HepG2 (cell line): ENCODE measurements at regions not wholly inside any gene's neighbourhood (a gene's known extent, or its start where the extent isn't known, plus 50 kb on each side); places are given as distances from the start of the nearest gene placed in this dataset.

Experiments used
- ATAC-seq: fragments of 200-7000 bp; cut with Tn5 transposase; 3 replicates; pipeline ENCODE4 v1.9.1; 2020; ENCODE audit warnings: mild to moderate bottlenecking, moderate library complexity
- BruUV-seq: library from RNA; stranded (reverse); fragments of 400-500 nt; replicated peaks from 2 replicates; lab custom pipeline; 2021; lab: Mats Ljungman, UMichigan
- CTCF ChIA-PET: fragments of 300-600 bp; formaldehyde crosslinking; extraction: SDS; loops from one replicate; lab custom pipeline; 2021; ENCODE audit warnings: low total read pairs, inconsistent platforms, low intra/inter-chr PET ratio; lab: Yijun Ruan, JAX
- POLR2A ChIA-PET: fragments of 350-600 bp; sonication (Branson Sonifier 250); formaldehyde crosslinking; loops from one replicate; lab custom pipeline; 2020; ENCODE audit warnings: antibody characterized with exemption, inconsistent platforms; lab: Yijun Ruan, JAX
- DNase-seq: peaks from one replicate; pipeline ENCODE4 v3.0.0-alpha.2; 2015; ENCODE audit warnings: low spot score
- FAIRE-seq: peaks from 3 replicates; lab custom pipeline; 2011; peaks lifted over from hg19 to GRCh38; lab: Jason Lieb, UNC
- H2AFZ ChIP-seq: one replicate; pipeline ENCODE4 v1.6.1; 2011; ENCODE audit warnings: low read length, inconsistent platforms
- H3K27ac ChIP-seq: fragments of 300-600 bp; 3 replicates; pipeline ENCODE4 v1.8.0; 2011; ENCODE audit warnings: mixed run types, mild to moderate bottlenecking, mixed read lengths, low read length, inconsistent platforms; ENCODE audit not compliant: insufficient read depth; ENCODE audit errors: extremely low read length
- H3K27me3 ChIP-seq, 2 experiments: fragments of 200-600 bp in 1 of 2; 2 replicates in 1 of 2; 3 replicates in 1 of 2; pipeline versions ENCODE4 v1.6.0 to v1.8.0; 2011; ENCODE audit warnings: low read length in 2 of 2, mild to moderate bottlenecking in 2 of 2, moderate library complexity in 2 of 2, inconsistent platforms in 1 of 2; ENCODE audit not compliant: insufficient read depth in 2 of 2, control insufficient read depth in 1 of 2
- H3K36me3 ChIP-seq, 2 experiments: fragments of 200-600 bp in 1 of 2; replicated peaks in 1 of 2; 2 replicates in 1 of 2; 3 replicates in 1 of 2; pipeline versions ENCODE4 v1.5.1 to v1.8.0; 2011; ENCODE audit warnings: low read length in 2 of 2, inconsistent platforms in 1 of 2; ENCODE audit not compliant: insufficient read depth in 2 of 2, control insufficient read depth in 1 of 2
- H3K4me1 ChIP-seq: 2 replicates; pipeline ENCODE4 v1.5.1; 2012; ENCODE audit warnings: low read length, inconsistent platforms; ENCODE audit not compliant: insufficient read depth
- H3K4me2 ChIP-seq: 2 replicates; pipeline ENCODE4 v1.6.0; 2011; ENCODE audit warnings: low read depth, low read length, inconsistent platforms
- H3K4me3 ChIP-seq, 3 experiments: fragments of 200-600 bp in 1 of 3; sonication (generic), shearing (Covaris generic) in 1 of 3; replicated peaks in 1 of 3; 2 replicates each; pipeline ENCODE4 v1.5.1; 2011 to 2016; ENCODE audit warnings: low read length in 3 of 3, inconsistent platforms in 2 of 3, low read depth in 2 of 3, mild to moderate bottlenecking in 2 of 3, control low read depth in 1 of 3, mixed read lengths in 1 of 3; ENCODE audit not compliant: insufficient read depth in 1 of 3
- H3K79me2 ChIP-seq: one replicate; pipeline ENCODE4 v1.6.1; 2011; ENCODE audit warnings: low read length, inconsistent platforms; ENCODE audit not compliant: insufficient read depth
- H3K9ac ChIP-seq: 2 replicates; pipeline ENCODE4 v1.6.0; 2011; ENCODE audit warnings: mild to moderate bottlenecking, low read depth, low read length, inconsistent platforms; ENCODE audit not compliant: insufficient read depth
- H3K9me3 ChIP-seq: 2 replicates; pipeline ENCODE4 v1.5.1; 2012; ENCODE audit warnings: mild to moderate bottlenecking, low read length
- H4K20me1 ChIP-seq: 2 replicates; pipeline ENCODE4 v1.6.0; 2011; ENCODE audit warnings: inconsistent platforms, mild to moderate bottlenecking, low read length, moderate library complexity; ENCODE audit not compliant: insufficient read depth
- CBFB ChIP-seq: sonication (generic); formaldehyde crosslinking; IDR thresholded peaks from 2 replicates; pipeline ENCODE4 v1.4.0; 2020; ENCODE audit warnings: missing genetic modification reagents
- CREB3 ChIP-seq: sonication (generic); formaldehyde crosslinking; IDR thresholded peaks from 2 replicates; pipeline ENCODE4 v1.5.0; 2020; ENCODE audit warnings: missing genetic modification reagents
- HNRNPK ChIP-seq: fragments of 200-400 bp; formaldehyde crosslinking; IDR thresholded peaks from 2 replicates; pipeline ENCODE4 v1.6.1; 2018; ENCODE audit warnings: low read length, low read depth, moderate library complexity, mild to moderate bottlenecking; ENCODE audit not compliant: poor library complexity, severe bottlenecking
- JUNB ChIP-seq: sonication (generic); formaldehyde crosslinking; IDR thresholded peaks from 2 replicates; pipeline ENCODE4 v1.8.0; 2022; ENCODE audit warnings: missing genetic modification reagents, mild to moderate bottlenecking, borderline replicate concordance
- KDM5A ChIP-seq: fragments of 200-600 bp; sonication (generic); IDR thresholded peaks from 2 replicates; pipeline ENCODE4 v1.7.0; 2018; ENCODE audit warnings: antibody characterized with exemption, mild to moderate bottlenecking, low read length, borderline replicate concordance
- PCBP1 ChIP-seq: fragments of 200-400 bp; formaldehyde crosslinking; IDR thresholded peaks from 2 replicates; pipeline ENCODE4 v1.6.1; 2017; ENCODE audit warnings: mild to moderate bottlenecking, low read depth, low read length, borderline replicate concordance
- PCBP2 ChIP-seq: fragments of 200-400 bp; formaldehyde crosslinking; optimal IDR thresholded peaks from 2 replicates; pipeline ENCODE3; 2018; ENCODE audit warnings: low read length, low read depth; ENCODE audit not compliant: poor library complexity, severe bottlenecking
- SATB2 ChIP-seq: sonication (generic); formaldehyde crosslinking; IDR thresholded peaks from 2 replicates; pipeline ENCODE4 v1.5.0; 2020; ENCODE audit warnings: missing genetic modification reagents
- SOX13 ChIP-seq, 3 experiments: fragments of 450-650 bp in 1 of 3; sonication (generic) in 1 of 3; formaldehyde crosslinking in 1 of 3; IDR thresholded peaks in 2 of 3; conservative IDR thresholded peaks in 1 of 3; 2 replicates each; pipeline versions ENCODE4 v1.5.0 to v1.6.1; 2016 to 2020; ENCODE audit warnings: antibody characterized with exemption in 1 of 3, mild to moderate bottlenecking in 1 of 3, missing compliant biosample characterization in 1 of 3, missing genetic modification reagents in 1 of 3, moderate library complexity in 1 of 3
- SP4 ChIP-seq: sonication (generic); formaldehyde crosslinking; IDR thresholded peaks from 2 replicates; pipeline ENCODE4 v1.8.1; 2023; ENCODE audit warnings: mild to moderate bottlenecking, missing genetic modification reagents
- ZFP36L1 ChIP-seq: sonication (generic); formaldehyde crosslinking; IDR thresholded peaks from 2 replicates; pipeline ENCODE4 v1.8.0; 2022; ENCODE audit warnings: mild to moderate bottlenecking, missing genetic modification reagents, moderate library complexity
- ZNF10 ChIP-seq: sonication (generic); formaldehyde crosslinking; IDR thresholded peaks from 2 replicates; pipeline ENCODE4 v1.4.0; 2020; ENCODE audit warnings: mild to moderate bottlenecking, low read depth, missing genetic modification reagents, borderline replicate concordance
- ZNF30 ChIP-seq: sonication (generic); formaldehyde crosslinking; IDR thresholded peaks from 2 replicates; pipeline ENCODE4 v1.5.0; 2020; ENCODE audit warnings: mild to moderate bottlenecking, missing genetic modification reagents
- ZNF614 ChIP-seq: IDR thresholded peaks from 2 replicates; pipeline ENCODE4 v1.6.1; 2018; ENCODE audit warnings: missing biosample characterization, missing genetic modification reagents, inconsistent platforms, borderline replicate concordance
- ZNF747 ChIP-seq: sonication (generic); formaldehyde crosslinking; IDR thresholded peaks from 2 replicates; pipeline ENCODE4 v1.8.1; 2023; ENCODE audit warnings: missing genetic modification reagents, mild to moderate bottlenecking, borderline replicate concordance
- ZSCAN21 ChIP-seq: sonication (generic); formaldehyde crosslinking; IDR thresholded peaks from 2 replicates; pipeline ENCODE4 v1.8.0; 2022; ENCODE audit warnings: mild to moderate bottlenecking, missing genetic modification reagents, moderate library complexity, borderline replicate concordance
- WGBS: methylation state at CpG from one replicate; pipeline ENCODE4 v1.1.6; 2017; ENCODE audit warnings: low lambda C conversion rate; 5-methylcytosine and 5-hydroxymethylcytosine counted together
- in situ Hi-C: cut with HindIII; loops from 2 replicates; pipeline ENCODE4 v1.10.0; 2017; ENCODE audit warnings: low pct_unique_long_range_greater_than_20kb; ENCODE audit not compliant: extremely low pct_ligation_motif_present
- intact Hi-C: fragments of 100-400 bp; cut with micrococcal nuclease; formaldehyde crosslinking; loops from one replicate; pipeline ENCODE4 v1.10.0; 2022; ENCODE audit not compliant: unreplicated experiment

DNA sequence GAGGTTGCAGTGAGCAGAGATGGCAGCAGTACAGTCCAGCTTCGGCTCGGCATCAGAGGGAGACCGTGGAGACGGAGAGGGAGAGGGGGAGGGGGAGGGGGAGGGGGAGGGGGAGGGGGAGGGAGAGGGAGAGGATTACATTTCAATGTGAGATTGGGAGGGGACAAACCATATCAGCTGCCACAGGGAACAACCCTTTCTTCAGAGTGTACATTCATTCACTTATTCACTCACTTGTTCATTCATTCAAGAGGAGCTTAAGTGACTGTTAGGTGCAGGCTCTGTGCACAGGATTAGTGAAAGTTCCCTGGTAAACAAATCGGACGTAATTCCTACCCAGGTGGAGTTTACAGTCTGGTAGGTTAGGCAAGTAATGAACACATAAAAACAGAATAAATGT is 65.6 kb upstream of the MEDAG start:
- BruUV-seq: no TSS peak
- in situ Hi-C loops: no loop called here
- peaks cover 63% of the 10 kb centered on the region for H3K4me1 ChIP-seq
- H3K4me3 ChIP-seq: no peak overlapping the region
- H3K9me3 ChIP-seq: no peaks in the 10 kb centered on the region
- POLR2A ChIA-PET: no interaction called here
- intact Hi-C loops: no loop called here
- no peaks in the 10 kb centered on the region for H3K27me3 ChIP-seq
- no peaks in the 10 kb centered on the region for H4K20me1 ChIP-seq
- no peak overlapping the region for H3K9ac ChIP-seq
- H3K79me2 ChIP-seq: no peaks in the 10 kb centered on the region
- CTCF ChIA-PET: no interaction called here
- H2AFZ ChIP-seq: no peak overlapping the region
- H3K4me2 ChIP-seq: no peak overlapping the region
- WGBS: 70% methylated on average over 6 of the region's 6 CpGs
- no peak for ATAC-seq
- no peaks in the 10 kb centered on the region for H3K36me3 ChIP-seq
- FAIRE-seq: no peak
- H3K27ac ChIP-seq: no peak overlapping the region
- 0 out of 2 replicates have a peak, but pooled peaks have one; percentile 62 for TF ChIP-seq PCBP1
- TF ChIP-seq SP4 (CRISPR knock-in tag): no peak
- no peak for TF ChIP-seq CREB3
- TF ChIP-seq PCBP2: peak; percentile 75
- peak; percentile 87 for TF ChIP-seq HNRNPK
- DNase-seq: no peak

DNA sequence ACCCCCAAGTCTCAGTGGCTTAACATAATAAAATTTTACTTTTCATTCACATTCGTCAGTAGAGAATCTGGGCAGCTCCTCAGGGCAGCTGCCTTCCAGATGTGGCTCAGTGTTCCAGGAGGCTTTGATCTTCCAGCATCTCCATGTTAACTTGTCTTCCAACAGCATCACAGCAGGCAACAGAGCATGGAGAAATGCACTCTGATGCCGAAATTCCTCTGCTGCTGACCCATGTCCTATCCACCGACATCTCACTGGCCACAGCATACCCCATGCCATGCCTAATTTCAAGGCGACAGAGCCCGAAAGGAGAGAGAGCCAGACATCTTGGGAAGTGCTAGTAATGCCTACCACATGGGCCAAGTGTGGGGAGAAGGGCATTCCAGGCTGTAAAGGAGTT is 64.9 kb upstream of the MEDAG start:
- H3K9me3 ChIP-seq: no peaks in the 10 kb centered on the region
- POLR2A ChIA-PET: no interaction called here
- H3K27me3 ChIP-seq: no peaks in the 10 kb centered on the region
- FAIRE-seq: no peak
- H3K4me3 ChIP-seq: no peak overlapping the region
- peaks cover 63% of the 10 kb centered on the region for H3K4me1 ChIP-seq
- no peak overlapping the region for H3K27ac ChIP-seq
- intact Hi-C loops: no loop called here
- no peaks in the 10 kb centered on the region for H3K36me3 ChIP-seq
- ATAC-seq: no peak
- no peak for TF ChIP-seq JUNB (CRISPR knock-in tag)
- TF ChIP-seq ZFP36L1 (CRISPR knock-in tag): no peak
- TF ChIP-seq ZSCAN21 (CRISPR knock-in tag): no peak
- TF ChIP-seq SATB2 (CRISPR knock-in tag): no peak
- no peak for TF ChIP-seq ZNF30 (CRISPR knock-in tag)
- no peak for TF ChIP-seq CBFB (CRISPR knock-in tag)
- no peak for TF ChIP-seq SOX13 (IDR thresholded peaks at IDR 0.05)
- no peak for TF ChIP-seq SOX13 (CRISPR knock-in tag; conservative IDR thresholded peaks at IDR 0.05 in 1 of 2, IDR thresholded peaks at IDR 0.05 in 1 of 2)
- no peak for TF ChIP-seq ZNF614 (CRISPR knock-in tag)
- no peak for TF ChIP-seq KDM5A
- TF ChIP-seq ZNF10: no peak
- no peak for TF ChIP-seq ZNF747 (CRISPR knock-in tag)
- H2AFZ ChIP-seq: no peak overlapping the region
- H3K79me2 ChIP-seq: no peaks in the 10 kb centered on the region
- no TSS peak for BruUV-seq
- no peak for DNase-seq
- H4K20me1 ChIP-seq: no peaks in the 10 kb centered on the region
- in situ Hi-C loops: no loop called here
- 81% methylated on average over 5 of the region's 5 CpGs for WGBS
- CTCF ChIA-PET: no interaction called here
- H3K9ac ChIP-seq: no peak overlapping the region
- H3K4me2 ChIP-seq: no peak overlapping the region
